ENCODE measurements at regions not wholly inside any gene's neighbourhood (a gene's known extent, or its start where the extent isn't known, plus 50 kb on each side); places are given as distances from the start of the nearest gene placed in this dataset.

DNA sequence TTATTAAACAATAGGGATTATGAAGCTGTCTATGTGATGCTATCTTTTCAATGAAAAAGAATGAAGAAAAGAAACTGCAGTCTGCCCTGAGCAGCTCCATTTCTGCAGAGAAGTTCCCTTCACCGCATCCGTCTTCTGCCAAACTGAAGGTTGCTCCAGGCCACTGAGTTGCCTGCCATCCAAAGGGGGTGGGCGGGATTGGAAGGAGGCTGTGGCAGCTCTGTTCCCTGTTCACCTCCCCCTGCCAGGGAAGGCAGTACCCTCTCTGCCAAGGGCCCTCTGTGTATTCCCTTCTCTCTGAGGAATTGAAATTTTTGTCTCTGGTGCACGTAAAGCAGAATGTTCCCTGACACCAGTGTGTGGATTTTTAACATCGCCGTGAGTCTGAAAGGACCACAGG lies 243.1 kb upstream of the GHITM start:
- no peak for DNase-seq

DNA sequence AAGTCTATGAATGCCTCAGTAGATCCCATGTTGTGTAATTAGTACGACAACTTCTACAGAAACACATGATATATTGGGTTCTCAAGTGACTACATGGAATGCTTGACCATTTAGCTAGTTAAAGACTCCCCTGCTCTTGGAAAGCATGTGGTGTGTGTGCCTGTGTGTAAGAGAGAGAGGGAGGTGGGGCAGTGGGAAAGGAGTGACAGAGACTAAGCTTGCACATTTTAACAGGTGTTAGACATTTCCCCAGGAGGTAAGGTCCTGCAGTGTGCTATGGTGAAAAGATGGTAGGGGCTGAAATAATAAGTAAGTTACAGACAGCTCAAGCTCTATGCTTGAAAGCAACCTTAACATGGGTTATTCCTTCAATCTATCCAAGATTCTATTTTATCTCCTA lies 241.7 kb upstream of the GHITM start:
- DNase-seq = no peak

DNA sequence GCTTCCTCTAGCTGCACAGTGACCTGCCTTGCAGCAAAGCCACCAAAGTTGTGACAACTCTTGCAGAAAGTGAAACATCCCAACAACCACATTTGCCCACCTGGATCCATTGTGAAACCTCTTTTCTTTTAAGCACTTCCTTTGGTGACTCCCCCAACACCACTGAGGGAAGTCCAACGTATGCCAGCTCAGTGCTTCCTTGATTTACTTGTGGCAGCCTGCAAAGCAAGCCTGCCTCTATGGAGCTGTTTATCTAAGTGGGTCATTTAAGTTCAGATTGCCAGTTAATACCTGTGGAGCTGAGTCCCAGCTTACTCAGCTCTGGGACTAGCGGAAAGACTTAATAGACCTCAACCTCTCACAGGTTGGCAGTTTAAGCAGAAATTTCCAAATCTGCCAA lies 230.8 kb upstream of the GHITM start:
- no peak for DNase-seq

DNA sequence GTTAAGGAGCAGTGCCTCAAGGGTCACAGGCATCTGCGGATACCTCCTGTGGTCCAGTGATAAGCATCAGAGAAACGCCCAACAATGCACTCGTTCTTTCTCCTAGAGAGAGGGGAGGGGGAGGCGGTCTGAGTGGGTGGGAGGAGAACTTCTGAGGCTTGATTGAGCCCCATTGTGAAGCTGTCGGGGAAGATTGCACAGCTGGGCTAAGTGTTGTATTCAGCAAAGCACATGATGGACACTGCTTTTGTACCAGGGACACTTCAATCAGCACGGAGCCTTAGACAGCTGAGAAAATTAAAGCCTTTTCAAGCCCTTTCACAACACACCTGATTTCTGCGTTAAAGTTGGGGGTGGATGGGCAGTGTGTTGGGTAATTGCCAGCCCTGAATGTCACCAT lies 230.3 kb upstream of the GHITM start:
- no peak for DNase-seq

DNA sequence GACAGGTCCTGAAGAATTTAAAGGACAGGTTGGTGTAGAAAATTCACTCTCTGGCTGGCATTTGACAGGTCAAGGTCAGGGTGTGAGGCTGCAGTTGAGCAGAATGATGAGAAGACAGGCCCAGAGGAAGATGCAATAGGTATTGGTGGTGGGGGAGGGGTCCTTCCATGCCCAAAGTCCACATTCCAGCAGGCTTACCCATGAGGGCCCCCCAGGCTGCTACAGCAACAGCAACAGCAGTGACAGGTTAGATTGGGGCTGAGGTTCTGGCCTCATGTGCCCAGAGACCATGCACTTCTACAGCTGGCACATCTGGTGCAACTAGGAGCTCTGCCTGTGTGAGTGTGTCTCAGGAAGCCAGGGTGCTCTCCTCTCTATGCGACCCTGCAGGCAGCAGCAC lies 223.5 kb upstream of the GHITM start:
- DNase-seq = no peak

DNA sequence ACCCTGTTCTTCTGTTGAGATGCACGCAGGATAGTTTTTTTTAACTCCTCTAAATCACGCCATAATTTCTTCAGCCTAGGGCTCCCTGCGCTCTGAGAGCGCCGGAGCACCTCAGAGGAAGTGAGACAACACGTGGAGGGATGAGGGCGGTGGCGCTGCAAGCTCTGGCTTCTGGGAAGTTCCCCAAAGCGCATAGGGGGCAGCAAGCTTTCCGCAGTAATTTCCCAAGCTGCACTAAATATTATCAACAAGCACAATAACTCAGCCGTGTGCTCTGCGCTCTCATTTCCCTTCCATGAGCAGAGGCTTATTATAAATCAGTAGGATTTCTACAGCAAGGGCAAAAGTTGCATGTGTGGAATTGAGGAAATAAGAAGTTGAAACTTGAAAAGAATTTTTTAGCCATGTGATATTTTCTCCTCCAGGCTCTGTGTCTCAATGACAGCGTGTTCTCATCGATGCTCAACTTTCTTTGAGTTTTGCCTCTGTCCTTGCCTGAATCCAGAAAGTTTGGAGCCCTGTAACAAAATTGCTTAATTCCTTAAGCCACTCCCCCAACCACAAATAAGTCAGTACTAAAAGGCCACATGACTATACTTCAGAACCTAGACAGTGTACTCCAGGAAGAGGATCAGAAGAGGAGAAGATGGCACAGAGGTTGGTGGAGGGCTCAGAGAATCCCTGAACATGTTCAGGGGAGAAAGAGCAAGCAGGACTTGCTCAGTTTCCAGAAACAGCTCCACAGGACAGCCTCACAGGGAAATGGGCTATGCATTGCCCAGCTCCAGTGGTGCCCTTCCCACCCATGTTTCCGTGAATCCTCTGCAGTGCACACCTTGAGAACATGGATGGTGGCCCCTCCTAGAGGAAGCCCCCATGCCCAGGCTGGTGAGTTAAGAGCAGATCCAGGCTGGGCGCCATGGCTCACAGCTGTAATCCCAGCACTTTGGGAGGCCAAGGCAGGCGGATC lies 221.5 kb upstream of the GHITM start:
- peak; percentile 6 for DNase-seq

DNA sequence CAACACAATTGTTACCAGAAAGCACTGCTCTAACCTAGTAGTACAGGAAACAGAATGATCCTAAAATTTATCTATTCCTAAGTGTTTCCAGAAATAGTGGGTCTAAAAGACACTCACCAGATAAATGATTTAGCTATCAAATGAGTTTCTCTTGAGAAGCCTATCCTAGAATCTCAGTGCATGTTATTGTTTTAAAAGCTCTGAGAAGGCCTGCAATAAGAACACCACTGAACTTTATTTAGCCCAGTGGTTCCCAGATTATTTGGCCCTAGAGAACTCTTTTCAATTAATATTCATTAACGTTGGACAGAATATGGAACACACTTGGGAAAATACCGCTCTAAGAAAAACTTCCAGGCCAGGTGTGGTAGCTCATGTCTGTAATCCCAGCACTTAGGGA lies 220.1 kb upstream of the GHITM start:
- no peak for DNase-seq

DNA sequence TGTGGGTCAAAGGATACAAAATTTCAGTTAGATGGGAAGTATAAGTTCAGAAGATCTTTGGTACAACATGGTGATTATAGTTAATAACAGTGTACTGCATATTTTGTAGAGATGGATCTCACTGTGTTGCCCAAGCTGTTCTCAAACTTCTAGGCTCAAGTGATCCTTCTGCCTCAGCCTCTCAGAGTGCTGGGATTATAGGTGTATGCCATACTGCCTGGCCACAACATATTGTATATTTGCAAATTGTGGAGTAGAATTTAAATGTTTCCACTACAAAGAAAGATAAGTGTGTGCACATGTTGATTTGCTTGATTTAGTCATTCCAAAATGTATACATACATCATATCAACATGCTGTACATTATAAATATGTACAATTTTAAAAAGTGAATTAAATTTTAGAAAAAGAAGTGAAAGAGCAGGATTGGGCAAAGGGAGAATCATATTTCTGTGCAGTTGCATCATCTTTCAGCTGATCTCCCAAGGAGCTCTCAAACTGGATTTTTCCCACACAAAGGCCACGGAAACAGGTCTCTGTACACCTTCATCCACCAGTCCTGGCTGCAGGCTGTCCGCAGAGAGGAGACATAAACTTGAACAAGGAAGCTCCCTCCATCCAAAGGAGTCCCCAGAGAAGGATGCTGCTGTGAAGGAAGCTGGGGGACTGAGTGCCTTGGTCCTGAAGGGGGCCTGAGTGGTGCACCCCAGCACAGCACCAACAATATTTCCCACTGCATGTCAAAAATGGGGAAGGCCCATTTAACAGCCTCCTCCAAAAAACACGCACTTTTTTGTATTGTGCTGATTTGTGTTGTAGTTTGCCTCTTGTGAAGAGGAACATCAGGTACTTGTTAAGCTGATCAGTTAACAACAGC lies 217.1 kb upstream of the GHITM start:
- no peak for DNase-seq

DNA sequence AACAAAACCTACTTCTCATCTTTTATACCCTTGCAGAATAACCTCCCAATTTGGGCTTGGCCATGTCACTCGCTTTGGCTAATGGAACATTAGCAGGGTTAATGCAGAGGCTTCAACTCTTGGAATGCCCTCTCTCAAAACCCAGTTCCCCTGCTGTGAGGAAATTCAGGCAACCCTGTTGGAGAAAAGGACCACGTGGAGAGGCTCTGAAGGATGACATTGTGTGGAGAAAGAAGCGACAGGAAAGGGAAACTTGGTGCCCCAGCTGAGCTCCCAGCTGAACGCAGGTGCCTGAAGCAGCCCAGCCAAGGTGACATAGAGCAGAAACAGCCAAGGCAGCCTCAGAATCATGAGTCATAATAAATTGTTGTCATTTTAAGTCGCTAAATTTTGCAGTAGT lies 214.2 kb upstream of the GHITM start:
- DNase-seq = no peak

DNA sequence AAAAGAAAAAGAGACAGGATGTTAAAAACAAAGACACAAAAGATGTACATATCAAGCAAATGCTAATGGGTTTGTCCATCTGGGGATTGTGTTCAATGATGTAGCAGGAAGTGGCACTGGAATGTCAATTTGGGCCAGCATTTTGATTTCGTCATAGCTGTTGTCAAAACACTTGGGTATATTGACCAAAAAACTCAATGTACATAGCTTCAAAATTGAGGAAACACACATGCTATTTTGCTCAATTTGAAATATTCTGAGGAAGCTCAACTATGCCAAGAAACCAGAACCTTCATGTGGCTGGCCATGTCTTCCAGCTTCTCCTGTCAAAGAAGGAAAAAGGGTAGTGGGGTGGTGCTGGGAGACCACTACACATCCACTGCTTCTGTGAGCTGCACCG lies 212.7 kb upstream of the GHITM start:
- DNase-seq = no peak

DNA sequence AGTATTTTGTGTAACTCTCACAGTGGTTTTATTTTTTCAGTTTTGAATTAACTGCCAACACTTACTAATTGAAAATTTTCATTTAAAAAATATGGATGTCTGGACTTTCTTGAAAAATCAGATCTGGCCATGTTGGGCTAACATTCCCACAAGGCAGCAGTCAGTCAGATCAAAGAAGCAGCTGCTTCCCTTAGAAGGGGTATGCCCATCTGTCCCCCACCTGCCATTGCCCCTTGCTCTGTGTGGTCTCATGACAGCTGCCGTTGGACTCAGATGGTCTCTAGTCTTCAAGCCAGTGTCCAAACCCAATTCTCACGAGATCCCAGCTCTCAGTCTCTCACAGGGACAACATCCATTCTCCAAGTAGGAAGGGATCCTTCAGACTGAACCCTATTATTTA lies 212.1 kb upstream of the GHITM start:
- DNase-seq = no peak

DNA sequence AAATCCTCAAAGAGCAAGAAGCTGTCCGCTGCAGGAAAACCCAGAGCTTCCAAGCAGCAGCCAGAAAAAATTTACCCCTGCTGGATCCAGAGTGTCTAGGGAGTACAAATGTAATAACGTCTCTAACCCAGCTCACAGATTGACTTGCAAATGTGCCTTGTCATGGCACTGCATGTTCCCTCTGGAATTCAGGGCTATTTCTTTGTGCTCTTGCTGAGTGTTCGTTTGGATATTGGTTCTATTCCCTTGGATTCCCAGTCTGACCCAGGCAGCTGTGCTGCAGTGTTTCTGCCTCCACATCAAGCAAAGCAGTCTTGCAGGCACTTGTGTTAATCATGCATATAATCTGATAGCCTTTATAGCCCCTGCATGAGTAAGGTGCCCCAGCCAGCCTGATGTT lies 209.9 kb upstream of the GHITM start:
- no peak for DNase-seq

DNA sequence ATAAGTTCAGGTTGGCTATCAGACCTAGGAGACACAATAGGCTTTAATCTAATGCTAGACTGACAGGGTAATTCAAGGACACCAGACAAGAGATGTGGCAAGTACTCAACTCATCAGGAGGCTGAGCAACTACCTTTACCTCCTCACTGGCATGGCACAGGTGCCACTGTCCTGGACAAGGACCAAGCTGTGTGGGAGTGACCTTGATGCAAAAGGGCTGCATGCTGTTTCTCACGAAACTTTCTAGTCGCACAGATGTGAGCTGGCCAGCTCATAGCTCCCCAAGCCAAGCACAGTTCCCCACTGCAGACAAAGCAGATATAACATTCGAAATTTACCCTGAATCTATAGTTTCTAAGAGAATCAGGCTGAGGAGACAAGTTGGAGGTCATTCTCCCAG lies 207.6 kb upstream of the GHITM start:
- DNase-seq = no peak

DNA sequence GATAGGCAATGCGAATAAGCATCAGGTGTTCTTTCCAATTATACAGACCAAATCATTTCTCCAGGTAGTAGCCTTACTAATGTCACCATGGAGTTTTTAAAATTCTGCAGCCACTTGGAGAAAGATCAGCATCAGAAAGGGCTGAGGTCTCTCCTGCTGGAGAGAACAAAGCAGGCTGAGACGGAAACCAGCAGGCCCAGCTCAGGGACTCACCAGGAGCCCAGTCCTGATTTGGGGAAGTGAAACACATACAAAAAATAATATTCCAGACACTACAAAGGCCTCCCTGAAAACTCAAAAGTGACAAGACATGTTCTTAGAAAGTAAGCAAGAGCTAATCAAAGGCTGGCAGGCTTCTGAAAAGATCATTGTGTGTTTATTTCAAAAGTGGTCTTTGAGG lies 207.1 kb upstream of the GHITM start:
- DNase-seq = no peak

DNA sequence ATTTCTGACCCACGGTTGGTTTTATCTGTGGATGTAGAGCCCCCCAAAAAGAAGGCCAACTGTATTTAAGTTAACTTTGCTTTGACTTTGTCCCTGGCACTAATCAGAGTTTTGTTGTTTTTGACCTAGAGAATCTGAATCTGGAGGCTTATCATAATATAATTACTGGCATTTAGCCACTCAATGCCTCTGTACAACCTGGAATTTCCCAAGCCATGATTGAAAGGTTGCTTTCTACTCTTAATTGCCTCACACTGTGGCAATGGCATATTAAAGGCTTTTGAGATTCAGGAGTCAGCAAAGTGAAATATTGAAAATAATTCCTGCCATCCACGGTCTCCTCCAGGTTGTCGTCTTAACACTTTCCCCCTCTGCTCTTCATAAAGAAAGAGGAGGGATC lies 205.2 kb upstream of the GHITM start:
- no peak for DNase-seq

DNA sequence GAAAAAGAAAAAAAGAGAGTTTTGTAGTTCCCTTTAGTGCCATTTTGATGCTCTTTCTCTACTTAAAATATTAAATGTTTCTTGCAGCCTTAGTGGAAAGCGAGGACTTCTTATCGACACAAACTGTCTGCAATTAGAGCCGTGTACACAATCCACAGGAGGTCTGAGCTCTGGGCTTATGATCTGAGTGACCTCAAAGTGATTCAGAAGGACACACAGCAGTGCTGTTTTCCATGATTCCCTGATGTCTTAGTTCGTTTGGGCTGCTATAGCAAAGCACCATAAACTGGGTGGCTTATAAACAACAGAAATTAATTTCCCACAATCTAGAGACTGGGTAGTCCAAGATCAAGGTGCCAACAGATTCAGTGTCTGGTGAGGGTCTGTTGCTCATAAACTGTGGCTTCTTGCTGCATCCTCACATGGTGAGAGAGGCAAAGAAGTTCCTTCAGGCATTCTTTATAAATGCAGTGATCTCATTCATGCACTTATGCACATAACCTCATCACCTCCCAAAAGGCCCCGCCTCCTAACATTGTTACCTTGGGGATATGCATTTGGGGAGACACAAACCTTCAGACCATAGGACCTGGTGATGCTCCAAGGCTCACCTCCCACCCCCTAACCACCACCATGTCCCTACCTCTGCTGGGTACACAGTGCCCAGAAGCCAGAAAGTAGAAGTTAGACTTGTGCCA lies 204.5 kb upstream of the GHITM start:
- DNase-seq = no peak

DNA sequence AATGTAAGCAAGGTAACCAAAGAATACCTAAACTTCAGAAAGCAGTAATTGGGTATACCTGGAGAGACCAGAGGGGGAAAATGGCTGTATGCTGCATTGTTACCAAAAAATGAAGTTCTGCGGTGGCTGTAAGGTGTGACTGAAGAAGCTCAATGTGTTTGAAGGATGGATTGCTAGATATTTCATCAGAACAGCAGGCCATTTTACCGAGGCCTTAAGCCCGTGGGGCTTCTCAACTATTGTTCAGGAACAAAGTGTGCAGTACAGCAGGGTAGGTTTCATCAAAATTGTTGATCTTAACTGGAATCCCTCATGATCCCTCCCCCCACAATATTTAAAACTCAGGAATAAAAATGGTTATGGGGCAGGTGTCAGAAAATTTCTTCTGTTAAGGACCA lies 204.0 kb upstream of the GHITM start:
- no peak for DNase-seq

DNA sequence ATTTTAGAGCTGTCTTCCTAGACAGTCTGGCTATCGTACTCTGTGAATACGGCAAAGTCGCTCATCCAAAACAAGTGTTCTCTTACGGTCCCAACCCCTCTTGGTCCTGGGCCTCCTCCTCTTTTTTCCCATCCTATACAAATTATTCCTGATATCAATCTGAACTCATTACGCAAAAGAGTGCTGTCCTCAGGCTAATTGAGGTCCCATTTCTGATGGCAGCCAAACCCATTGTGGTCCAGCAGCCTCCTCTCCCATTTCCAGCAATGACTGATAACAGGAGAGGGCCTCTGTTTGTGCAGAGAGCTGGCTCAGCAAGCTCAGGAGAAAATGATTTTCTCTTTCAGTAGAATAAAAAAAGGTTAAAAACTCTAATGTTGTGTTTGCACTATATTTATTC lies 203.4 kb upstream of the GHITM start:
- no peak for DNase-seq

DNA sequence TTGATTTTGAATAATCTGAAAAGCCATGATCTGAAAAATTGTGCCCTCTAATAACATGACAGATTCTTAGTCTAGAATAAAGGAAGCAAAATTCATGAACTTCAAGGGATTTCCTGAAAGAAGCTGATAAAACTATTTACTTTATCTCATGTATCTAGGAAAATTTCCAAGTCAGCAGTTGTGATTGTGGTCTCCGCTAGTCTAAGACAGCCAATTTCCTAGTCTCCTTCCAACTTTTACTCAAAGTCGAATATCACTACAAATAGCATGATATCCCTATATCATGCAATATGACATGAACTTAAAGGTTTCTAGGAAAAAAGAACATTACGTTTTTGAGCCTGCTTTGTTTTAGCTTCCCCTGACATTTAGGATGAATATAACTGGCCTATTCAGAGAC lies 202.1 kb upstream of the GHITM start:
- no peak for DNase-seq

DNA sequence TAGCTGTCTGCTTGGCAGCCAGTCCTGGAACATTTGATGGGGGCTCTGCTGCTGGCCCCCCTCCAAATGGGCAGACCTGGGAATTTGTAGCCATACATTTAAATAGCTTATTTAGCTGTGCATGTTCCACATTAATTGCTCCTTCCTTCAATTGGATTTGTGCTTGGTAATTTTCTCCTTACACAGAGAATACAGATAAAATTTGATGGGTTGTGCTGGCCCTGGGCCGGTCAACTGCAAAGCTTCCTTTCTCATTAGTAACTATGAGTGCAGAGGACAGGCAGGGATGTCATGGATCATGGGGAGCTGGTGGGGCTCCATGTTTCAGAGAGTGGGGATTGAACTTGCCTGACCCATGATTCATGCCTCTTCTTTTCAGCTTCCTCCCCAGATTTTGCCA lies 201.5 kb upstream of the GHITM start:
- DNase-seq = no peak

DNA sequence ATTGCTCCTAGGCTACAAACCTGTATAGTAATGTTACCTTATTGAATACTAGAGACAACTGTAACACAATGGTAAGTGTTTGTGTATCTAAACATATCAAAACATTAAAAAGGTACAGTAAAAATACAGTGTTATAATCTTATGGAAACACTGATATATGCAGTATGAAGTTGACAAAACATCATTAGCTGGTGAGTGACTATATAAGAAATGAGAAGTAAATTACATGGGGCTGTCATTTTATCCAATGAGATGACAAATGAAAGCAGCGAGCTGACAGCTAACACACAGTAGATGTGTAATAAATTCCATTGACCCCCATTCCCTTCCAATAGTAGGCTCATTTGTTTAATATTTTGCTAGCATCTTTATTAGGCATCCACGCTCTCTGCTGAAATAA lies 198.1 kb upstream of the GHITM start:
- no peak for DNase-seq

DNA sequence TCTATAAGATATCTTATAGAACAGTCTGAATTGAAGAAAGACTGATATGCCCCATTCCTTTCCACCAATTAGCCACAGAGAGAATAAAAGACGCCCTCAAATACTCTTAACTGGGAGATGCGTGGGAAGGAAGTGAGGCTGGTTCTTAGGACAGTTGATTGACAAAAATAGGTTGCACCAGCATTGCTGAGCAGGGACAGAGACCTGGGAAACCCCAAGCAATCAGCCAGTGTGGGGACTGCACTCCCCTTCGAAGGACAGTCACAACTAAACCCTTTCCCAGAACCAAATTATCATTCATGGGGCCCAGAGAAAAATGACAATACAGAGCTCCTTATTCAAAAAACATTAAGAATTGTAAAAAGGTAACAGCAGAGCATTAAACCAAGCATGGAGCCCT lies 196.9 kb upstream of the GHITM start:
- DNase-seq = no peak

DNA sequence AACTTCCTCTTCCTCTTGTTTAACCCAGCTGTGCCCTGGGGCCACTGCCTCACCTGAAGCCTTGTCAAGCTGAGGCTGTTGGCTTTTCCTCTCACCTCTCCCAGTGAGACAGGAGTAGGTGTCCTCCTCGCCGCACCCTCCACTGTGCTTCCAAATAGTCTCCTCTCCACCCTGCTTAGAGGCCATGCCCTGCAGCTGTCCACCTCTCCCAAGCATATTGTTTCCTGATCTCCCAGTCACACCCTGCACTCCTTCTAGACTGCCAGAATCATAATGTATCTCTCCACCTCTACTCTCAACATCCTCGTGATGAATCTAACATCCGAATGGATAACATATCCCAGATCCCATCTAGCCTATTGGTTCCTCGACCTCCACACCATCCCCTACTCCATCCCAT lies 196.3 kb upstream of the GHITM start:
- no peak for DNase-seq
